ENCODE measurements at regions not wholly inside any gene's neighbourhood (a gene's known extent, or its start where the extent isn't known, plus 50 kb on each side); places are given as distances from the start of the nearest gene placed in this dataset.

GRCh38 chr12:13843841-13844240 is 137.6 kb downstream of the GRIN2B start:
- DNase-seq (ENCODE audit: extremely low read depth, low read depth): no peak
- TF ChIP-seq, protein P1, sequence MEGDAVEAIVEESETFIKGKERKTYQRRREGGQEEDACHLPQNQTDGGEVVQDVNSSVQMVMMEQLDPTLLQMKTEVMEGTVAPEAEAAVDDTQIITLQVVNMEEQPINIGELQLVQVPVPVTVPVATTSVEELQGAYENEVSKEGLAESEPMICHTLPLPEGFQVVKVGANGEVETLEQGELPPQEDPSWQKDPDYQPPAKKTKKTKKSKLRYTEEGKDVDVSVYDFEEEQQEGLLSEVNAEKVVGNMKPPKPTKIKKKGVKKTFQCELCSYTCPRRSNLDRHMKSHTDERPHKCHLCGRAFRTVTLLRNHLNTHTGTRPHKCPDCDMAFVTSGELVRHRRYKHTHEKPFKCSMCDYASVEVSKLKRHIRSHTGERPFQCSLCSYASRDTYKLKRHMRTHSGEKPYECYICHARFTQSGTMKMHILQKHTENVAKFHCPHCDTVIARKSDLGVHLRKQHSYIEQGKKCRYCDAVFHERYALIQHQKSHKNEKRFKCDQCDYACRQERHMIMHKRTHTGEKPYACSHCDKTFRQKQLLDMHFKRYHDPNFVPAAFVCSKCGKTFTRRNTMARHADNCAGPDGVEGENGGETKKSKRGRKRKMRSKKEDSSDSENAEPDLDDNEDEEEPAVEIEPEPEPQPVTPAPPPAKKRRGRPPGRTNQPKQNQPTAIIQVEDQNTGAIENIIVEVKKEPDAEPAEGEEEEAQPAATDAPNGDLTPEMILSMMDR (IDR thresholded peaks at IDR 0.05; ENCODE audit: low read depth, low read length): no peak

GRCh38 chr12:13841358-13841757 is 140.0 kb downstream of the GRIN2B start:
- DNase-seq (ENCODE audit: extremely low read depth, low read depth): no peak
- TF ChIP-seq, protein P1 (IDR thresholded peaks at IDR 0.05; ENCODE audit: low read depth, low read length): no peak

DNA sequence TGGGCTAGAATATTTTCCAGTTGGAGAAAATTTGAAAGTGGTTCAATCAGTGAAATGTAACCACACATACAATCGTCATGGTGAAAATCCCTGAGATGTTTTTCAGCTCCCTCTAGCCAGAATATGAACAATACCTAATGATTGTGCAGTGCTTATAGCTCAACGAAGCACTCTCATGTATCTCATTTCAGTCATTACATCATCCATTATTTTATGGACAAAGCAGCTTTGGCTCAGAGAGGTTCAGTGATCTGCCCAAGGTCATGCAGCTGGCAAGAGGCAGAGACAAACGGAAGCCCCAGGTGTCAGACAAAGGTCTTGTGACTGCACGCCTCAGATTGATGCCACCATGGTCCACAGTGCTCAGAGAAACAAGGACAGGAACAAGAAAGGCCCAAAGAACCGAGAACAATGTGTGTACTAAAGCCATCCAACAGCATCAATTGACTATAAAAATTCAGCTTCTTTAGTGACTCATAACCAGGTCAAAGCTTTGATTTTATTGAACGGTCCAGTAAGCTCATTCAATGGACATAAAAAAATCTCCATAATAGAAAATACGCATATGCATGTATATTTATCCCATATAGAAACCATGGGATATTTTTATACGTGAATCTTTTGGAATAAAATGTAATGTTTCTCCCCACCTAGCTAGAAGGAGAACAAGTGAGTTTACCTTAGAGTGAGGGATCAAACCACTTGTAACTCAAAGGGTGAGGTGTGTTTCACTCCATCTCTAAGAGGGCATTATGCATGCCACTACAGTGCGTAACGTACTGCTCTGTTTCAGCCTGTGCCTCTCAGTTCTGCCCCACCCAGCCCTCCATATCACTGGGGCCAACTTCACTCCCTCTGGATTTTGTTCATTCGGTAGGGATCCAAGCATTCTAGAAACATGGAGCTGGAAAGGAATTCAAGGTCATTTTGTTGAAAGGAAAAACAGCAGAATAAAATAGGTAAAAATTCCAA is 141.8 kb downstream of the GRIN2B start:
- DNase-seq (ENCODE audit: extremely low read depth, low read depth): no peak
- TF ChIP-seq, protein P1 (IDR thresholded peaks at IDR 0.05; ENCODE audit: low read depth, low read length): no peak

- TF ChIP-seq, protein P1 (IDR thresholded peaks at IDR 0.05; ENCODE audit: low read depth, low read length): no peak
- DNase-seq (ENCODE audit: extremely low read depth, low read depth): no peak
Measured at GRCh38 chr12:13836099-13836498, 145.3 kb downstream of the GRIN2B start.

DNA sequence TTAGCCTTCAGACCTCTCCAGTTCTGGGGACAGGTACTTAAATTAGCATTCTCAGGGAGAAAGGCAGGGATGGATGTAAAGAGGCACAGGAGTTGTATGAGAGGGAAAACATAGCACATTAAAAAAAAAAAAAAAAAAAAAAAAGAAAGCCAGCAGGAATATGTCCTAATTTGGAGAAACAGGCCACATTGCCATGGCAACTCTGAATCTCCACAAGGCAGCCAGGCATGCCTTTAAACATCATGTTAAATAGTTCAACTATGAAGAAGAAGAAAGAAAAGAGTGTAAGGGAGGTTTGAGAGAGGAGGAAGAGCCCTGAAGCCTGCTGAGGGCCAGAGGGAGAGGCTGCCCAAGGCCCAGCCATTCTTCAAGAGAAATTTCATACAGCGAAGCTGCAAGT is 145.8 kb downstream of the GRIN2B start:
- no peak for DNase-seq (ENCODE audit: extremely low read depth, low read depth)
- TF ChIP-seq, protein P1 (IDR thresholded peaks at IDR 0.05; ENCODE audit: low read depth, low read length): no peak

DNA sequence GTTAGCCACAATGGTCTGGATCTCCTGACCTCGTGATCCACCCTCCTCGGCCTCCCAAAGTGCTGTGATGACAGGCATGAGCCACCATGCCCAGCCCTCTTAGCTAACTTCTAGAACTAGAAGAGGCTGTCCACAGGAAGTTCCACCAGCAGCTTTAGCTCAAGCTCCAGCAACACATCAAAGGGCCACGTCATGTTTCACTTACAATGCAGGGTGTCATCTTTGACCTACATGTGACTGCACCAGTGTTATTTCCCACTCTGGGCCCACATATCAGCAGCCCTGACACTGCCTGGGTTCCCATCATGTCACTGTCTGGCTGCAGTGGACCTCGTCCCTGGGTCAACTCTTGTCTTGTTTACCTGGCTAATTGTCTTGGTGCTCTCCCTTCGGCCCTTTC is 147.2 kb downstream of the GRIN2B start:
- no peak for DNase-seq (ENCODE audit: extremely low read depth, low read depth)
- TF ChIP-seq, protein P1 (IDR thresholded peaks at IDR 0.05; ENCODE audit: low read depth, low read length): no peak

GRCh38 chr12:13817131-13817530 is 164.3 kb downstream of the GRIN2B start:
- TF ChIP-seq, protein P1 (IDR thresholded peaks at IDR 0.05; ENCODE audit: low read depth, low read length): no peak
- no peak for DNase-seq (ENCODE audit: extremely low read depth, low read depth)
